Embryonic facial prominence (tissue), 1 donor: ENCODE measurements at regions not wholly inside any gene's neighbourhood (a gene's known extent, or its start where the extent isn't known, plus 50 kb on each side); places are given as distances from the start of the nearest gene placed in this dataset.

Source experiments
- DNase-seq: peaks from one replicate; pipeline ENCODE4 v3.0.0-alpha.2; 2016; ENCODE audit errors: extremely low spot score

- no peak for DNase-seq
Measured at GRCh38 chr2:145159676-145160075, 639.8 kb upstream of the ZEB2 start.

- no peak for DNase-seq
Measured at GRCh38 chr2:145157741-145158591, 638.0 kb upstream of the ZEB2 start.

- no peak for DNase-seq
Measured at GRCh38 chr2:145157036-145157675, 637.2 kb upstream of the ZEB2 start.

- DNase-seq, result no peak
Measured at GRCh38 chr2:145156199-145156598, 636.3 kb upstream of the ZEB2 start.

GRCh38 chr2:145155196-145155595 is 635.3 kb upstream of the ZEB2 start:
- no peak for DNase-seq

- no peak for DNase-seq
Measured at GRCh38 chr2:145154731-145155130, 634.8 kb upstream of the ZEB2 start.

- no peak for DNase-seq
Measured at GRCh38 chr2:145146691-145147090, 626.8 kb upstream of the ZEB2 start.

GRCh38 chr2:145144131-145144728 is 624.3 kb upstream of the ZEB2 start:
- DNase-seq, result no peak

GRCh38 chr2:145141981-145142380 is 622.1 kb upstream of the ZEB2 start:
- no peak for DNase-seq

GRCh38 chr2:145140658-145141057 is 620.7 kb upstream of the ZEB2 start:
- DNase-seq, result no peak

GRCh38 chr2:145138626-145139025 is 618.7 kb upstream of the ZEB2 start:
- no peak for DNase-seq

- no peak for DNase-seq
Measured at GRCh38 chr2:145137901-145138300, 618.0 kb upstream of the ZEB2 start.

GRCh38 chr2:145137211-145137610 is 617.3 kb upstream of the ZEB2 start:
- no peak for DNase-seq

- no peak for DNase-seq
Measured at GRCh38 chr2:145136702-145137101, 616.8 kb upstream of the ZEB2 start.

GRCh38 chr2:145126146-145126545 is 606.2 kb upstream of the ZEB2 start:
- DNase-seq, result no peak

GRCh38 chr2:145124085-145124484 is 604.2 kb upstream of the ZEB2 start:
- no peak for DNase-seq

- no peak for DNase-seq
Measured at GRCh38 chr2:145123606-145124005, 603.7 kb upstream of the ZEB2 start.

GRCh38 chr2:145119225-145119624 is 599.3 kb upstream of the ZEB2 start:
- DNase-seq, result no peak

- no peak for DNase-seq
Measured at GRCh38 chr2:145116834-145117725, 597.2 kb upstream of the ZEB2 start.

GRCh38 chr2:145116056-145116455 is 596.1 kb upstream of the ZEB2 start:
- no peak for DNase-seq

GRCh38 chr2:145114726-145115125 is 594.8 kb upstream of the ZEB2 start:
- no peak for DNase-seq

- DNase-seq, result no peak
Measured at GRCh38 chr2:145112467-145112866, 592.5 kb upstream of the ZEB2 start.
